ENCODE measurements at regions not wholly inside any gene's neighbourhood (a gene's known extent, or its start where the extent isn't known, plus 50 kb on each side); places are given as distances from the start of the nearest gene placed in this dataset.
"Not testable (repeated sequence)": the region's sequence is repeated elsewhere in the genome, so short reads cannot be mapped to it uniquely, and the experiment has no call there.

DNA sequence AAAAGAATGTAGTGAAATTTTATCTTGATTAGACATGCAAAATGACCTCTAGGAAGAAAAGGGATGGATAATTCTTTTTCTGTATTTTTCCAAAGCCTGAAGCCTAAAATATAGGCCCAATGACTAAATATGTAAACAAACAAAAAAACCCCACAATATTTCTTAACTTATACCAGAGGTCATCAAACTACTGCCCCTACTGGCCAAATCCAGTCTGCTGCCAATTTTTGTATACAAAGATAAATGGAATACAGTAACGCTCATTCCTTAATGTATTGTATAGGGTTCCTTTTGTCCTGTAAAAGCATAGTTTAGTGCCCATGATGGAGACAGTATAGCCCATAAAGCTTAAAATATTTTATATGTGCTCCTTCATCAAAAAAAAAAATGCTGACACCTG, 145.7 kb upstream of the ALG10 start:
- Mint-ChIP-seq H3K9me3 (peaks cover 13 to 28% (median 17%) of the 10 kb centered on the region in 3 donors), H3K4me3 (no peak overlapping the region), H3K36me3 (no peaks in the 10 kb centered on the region), H3K4me1 (no peaks in the 10 kb centered on the region), H3K27me3 (no peaks in the 10 kb centered on the region), H3K27ac (no peak overlapping the region)
- Histone ChIP-seq H3K4me1 (ENCODE audit: control insufficient read depth in 1 of 2, extremely low read depth in 1 of 2, insufficient read depth in 2 of 2, low read length in 2 of 2) (no peaks in the 10 kb centered on the region), H3K27me3 (replicated peaks in 1 of 2; ENCODE audit: control insufficient read depth in 2 of 2, extremely low read depth in 1 of 2, insufficient read depth in 2 of 2, low read length in 1 of 2) (no peaks in the 10 kb centered on the region), H3K36me3 (ENCODE audit: control insufficient read depth in 2 of 2, extremely low read depth in 1 of 2, insufficient read depth in 1 of 2, low read length in 1 of 2) (no peaks in the 10 kb centered on the region), H3K4me3 (ENCODE audit: control insufficient read depth in 1 of 2, extremely low read depth in 1 of 2, low read length in 1 of 2) (no peak overlapping the region), H3K9me3 (peaks cover 4% of the 10 kb centered on the region), H3K27ac (ENCODE audit: low read length) (no peak overlapping the region)
- DNase-seq (no peak), ATAC-seq (replicated peaks in 1 of 4) (no peak)
- ChIA-PET POLR2A (interaction anchor here in 1 of 2 donors (0.7 kb wide), 1 partner anchor 97 kb away, joined by 3 read pairs; no protein-coding TSS in a partner anchor), CTCF (interaction anchor here in 1 of 2 donors (0.6 to 1.1 kb wide), 2 partner anchors 9 to 1004 kb away, joined by 3 read pairs; no protein-coding TSS in a partner anchor)
- WGBS (ENCODE audit: insufficient coverage): no CpG with 5 or more reads among the region's 1 CpG

DNA sequence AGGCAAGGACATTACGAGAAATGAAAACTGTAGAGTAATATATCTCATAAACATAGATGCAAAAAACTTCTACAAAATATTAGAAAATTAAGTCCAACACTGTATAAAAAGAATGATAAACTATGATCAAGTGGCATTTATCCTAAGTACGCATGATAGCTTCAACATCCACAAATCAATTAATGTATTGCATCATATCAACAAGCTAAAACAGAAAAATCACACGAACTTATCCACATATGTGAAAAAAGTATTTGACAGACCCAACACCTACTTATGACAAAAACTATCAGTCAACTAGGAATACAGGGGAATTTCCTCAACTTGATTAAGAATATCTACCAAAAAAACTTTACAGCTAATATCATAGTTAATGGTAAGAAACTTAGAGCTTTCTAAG, 129.9 kb upstream of the ALG10 start:
- no peak overlapping the region for H3K27ac ChIP-seq (ENCODE audit: low read length)
- Mint-ChIP-seq H3K27ac (no peak overlapping the region), H3K27me3 (no peaks in the 10 kb centered on the region), H3K4me1 (no peaks in the 10 kb centered on the region), H3K9me3 (peaks cover 10 to 18% (median 15%) of the 10 kb centered on the region in 3 donors), H3K4me3 (no peak overlapping the region), H3K36me3 (no peaks in the 10 kb centered on the region)
- ChIA-PET POLR2A (interaction anchor here in 1 of 2 donors (0.6 kb wide), 1 partner anchor 12 kb away, joined by 3 read pairs; no protein-coding TSS in a partner anchor), CTCF (no interaction called here)
- WGBS (ENCODE audit: insufficient coverage): no CpG with 5 or more reads among the region's 3 CpGs
- H3K4me1 ChIP-seq (ENCODE audit: control insufficient read depth in 1 of 2, extremely low read depth in 1 of 2, insufficient read depth in 2 of 2, low read length in 2 of 2): no peaks in the 10 kb centered on the region
- H3K36me3 ChIP-seq (ENCODE audit: control insufficient read depth in 2 of 2, extremely low read depth in 1 of 2, insufficient read depth in 1 of 2, low read length in 1 of 2): no peaks in the 10 kb centered on the region
- DNase-seq (no peak), ATAC-seq (replicated peaks in 1 of 4) (no peak)
- H3K4me3 ChIP-seq (ENCODE audit: control insufficient read depth in 1 of 2, extremely low read depth in 1 of 2, low read length in 1 of 2): no peak overlapping the region
- no peaks in the 10 kb centered on the region for H3K27me3 ChIP-seq (replicated peaks in 1 of 2; ENCODE audit: control insufficient read depth in 2 of 2, extremely low read depth in 1 of 2, insufficient read depth in 2 of 2, low read length in 1 of 2)
- no peaks in the 10 kb centered on the region for H3K9me3 ChIP-seq

DNA sequence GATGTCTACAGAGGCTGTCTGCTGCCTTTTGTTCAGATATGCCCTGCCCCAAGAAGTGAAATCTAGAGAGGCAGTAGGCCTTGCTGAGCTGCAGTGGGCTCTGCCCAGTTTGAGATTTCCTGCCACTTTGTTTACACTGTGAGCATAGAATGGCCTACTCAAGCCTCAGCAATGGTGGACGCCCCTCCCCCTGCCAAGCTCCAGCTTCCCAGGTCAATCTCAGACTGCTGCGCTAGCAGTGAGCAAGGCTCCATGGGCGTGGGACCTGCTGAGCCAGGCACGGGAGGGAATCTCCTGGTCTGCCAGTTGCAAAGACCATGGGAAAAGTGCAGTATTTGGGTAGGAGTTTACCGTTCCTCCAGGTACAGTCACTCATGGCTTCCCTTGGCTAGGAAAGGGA, 101.8 kb upstream of the ALG10 start:
- H3K36me3 Mint-ChIP-seq; H3K27me3 ChIP-seq (replicated peaks in 1 of 2; ENCODE audit: control insufficient read depth in 2 of 2, extremely low read depth in 1 of 2, insufficient read depth in 2 of 2, low read length in 1 of 2); POLR2A ChIA-PET; H3K4me1 Mint-ChIP-seq; H3K27ac Mint-ChIP-seq; H3K4me1 ChIP-seq (ENCODE audit: control insufficient read depth in 1 of 2, extremely low read depth in 1 of 2, insufficient read depth in 2 of 2, low read length in 2 of 2); H3K27me3 Mint-ChIP-seq; H3K9me3 ChIP-seq; ATAC-seq (replicated peaks in 1 of 4); H3K27ac ChIP-seq (ENCODE audit: low read length); H3K36me3 ChIP-seq (ENCODE audit: control insufficient read depth in 2 of 2, extremely low read depth in 1 of 2, insufficient read depth in 1 of 2, low read length in 1 of 2); CTCF ChIA-PET; DNase-seq; H3K4me3 ChIP-seq (ENCODE audit: control insufficient read depth in 1 of 2, extremely low read depth in 1 of 2, low read length in 1 of 2); H3K4me3 Mint-ChIP-seq: not testable (repeated sequence)
- WGBS (ENCODE audit: insufficient coverage): 93% methylated on average over 3 of the region's 5 CpGs
- peaks cover 19 to 48% (median 33%) of the 10 kb centered on the region in 3 donors for H3K9me3 Mint-ChIP-seq

DNA sequence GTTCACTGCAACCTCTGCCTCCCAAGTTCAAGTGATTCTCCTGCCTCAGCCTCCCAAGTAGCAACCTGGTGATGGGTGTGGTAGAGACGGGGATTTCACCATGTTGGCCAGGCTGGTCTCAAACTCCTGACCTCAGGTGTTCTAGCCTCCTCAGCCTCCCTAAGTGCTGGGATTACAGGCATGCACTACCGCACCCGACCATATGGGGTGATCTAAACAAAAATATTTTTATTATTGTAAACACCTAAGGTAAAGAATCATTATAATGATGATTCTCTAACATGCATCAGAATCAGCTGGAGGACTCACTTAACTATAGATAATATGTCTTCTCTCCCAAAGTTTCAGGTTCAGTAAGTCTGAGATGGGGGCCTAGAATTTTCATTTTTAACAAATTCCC, 96.2 kb upstream of the ALG10 start:
- H3K4me3 Mint-ChIP-seq: no peak overlapping the region
- peaks cover 0 to 3% of the 10 kb centered on the region in 2 donors for H3K27me3 Mint-ChIP-seq
- WGBS (ENCODE audit: insufficient coverage): no CpG with 5 or more reads among the region's 3 CpGs
- H3K9me3 Mint-ChIP-seq: peaks cover 20 to 35% (median 29%) of the 10 kb centered on the region in 3 donors
- H3K27me3 ChIP-seq (replicated peaks in 1 of 2; ENCODE audit: control insufficient read depth in 2 of 2, extremely low read depth in 1 of 2, insufficient read depth in 2 of 2, low read length in 1 of 2): no peaks in the 10 kb centered on the region
- H3K9me3 ChIP-seq: peaks cover 2% of the 10 kb centered on the region
- DNase-seq: no peak
- H3K36me3 ChIP-seq (ENCODE audit: control insufficient read depth in 2 of 2, extremely low read depth in 1 of 2, insufficient read depth in 1 of 2, low read length in 1 of 2): no peaks in the 10 kb centered on the region
- H3K4me3 ChIP-seq (ENCODE audit: control insufficient read depth in 1 of 2, extremely low read depth in 1 of 2, low read length in 1 of 2): no peak overlapping the region
- no peaks in the 10 kb centered on the region for H3K4me1 Mint-ChIP-seq
- H3K27ac Mint-ChIP-seq: no peak overlapping the region
- no peak for ATAC-seq (replicated peaks in 1 of 4)
- no peak overlapping the region for H3K27ac ChIP-seq (ENCODE audit: low read length)
- CTCF ChIA-PET: no interaction called here
- POLR2A ChIA-PET: no interaction called here
- H3K36me3 Mint-ChIP-seq: no peaks in the 10 kb centered on the region
- H3K4me1 ChIP-seq (ENCODE audit: control insufficient read depth in 1 of 2, extremely low read depth in 1 of 2, insufficient read depth in 2 of 2, low read length in 2 of 2): no peaks in the 10 kb centered on the region

DNA sequence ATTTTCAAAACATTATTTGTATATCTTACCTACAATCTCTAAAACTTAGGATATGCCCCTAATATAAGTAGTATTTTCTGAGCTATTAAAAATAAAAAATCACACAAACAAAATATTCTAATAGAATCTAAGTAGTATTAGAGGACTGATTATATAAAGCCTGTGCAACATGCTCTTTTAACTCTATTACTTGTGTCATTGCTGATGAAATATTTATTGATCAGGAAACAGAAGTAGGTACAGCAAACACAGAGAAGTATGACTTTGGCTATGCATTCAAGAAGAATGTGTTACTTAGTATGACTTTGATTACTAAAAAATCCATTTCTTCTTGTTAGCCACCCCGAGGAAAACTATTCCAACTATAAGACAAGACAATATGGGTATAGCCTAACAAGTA, 84.6 kb upstream of the ALG10 start:
- no CpG with 5 or more reads among the region's 1 CpG for WGBS (ENCODE audit: insufficient coverage)
- H3K36me3 ChIP-seq (ENCODE audit: control insufficient read depth in 2 of 2, extremely low read depth in 1 of 2, insufficient read depth in 1 of 2, low read length in 1 of 2); H3K4me3 Mint-ChIP-seq; H3K4me1 Mint-ChIP-seq; H3K27me3 Mint-ChIP-seq; H3K4me1 ChIP-seq (ENCODE audit: control insufficient read depth in 1 of 2, extremely low read depth in 1 of 2, insufficient read depth in 2 of 2, low read length in 2 of 2); H3K27me3 ChIP-seq (replicated peaks in 1 of 2; ENCODE audit: control insufficient read depth in 2 of 2, extremely low read depth in 1 of 2, insufficient read depth in 2 of 2, low read length in 1 of 2); H3K9me3 ChIP-seq; H3K36me3 Mint-ChIP-seq; ATAC-seq (replicated peaks in 1 of 4); H3K27ac Mint-ChIP-seq; DNase-seq; H3K4me3 ChIP-seq (ENCODE audit: control insufficient read depth in 1 of 2, extremely low read depth in 1 of 2, low read length in 1 of 2); POLR2A ChIA-PET; H3K27ac ChIP-seq (ENCODE audit: low read length): not testable (repeated sequence)
- peaks cover 0 to 10% (median 9%) of the 10 kb centered on the region in 3 donors for H3K9me3 Mint-ChIP-seq
- CTCF ChIA-PET: interaction anchor here in 1 of 2 donors (0.5 kb wide), 1 partner anchor 1791 kb away, joined by 8 read pairs; no protein-coding TSS in a partner anchor

DNA sequence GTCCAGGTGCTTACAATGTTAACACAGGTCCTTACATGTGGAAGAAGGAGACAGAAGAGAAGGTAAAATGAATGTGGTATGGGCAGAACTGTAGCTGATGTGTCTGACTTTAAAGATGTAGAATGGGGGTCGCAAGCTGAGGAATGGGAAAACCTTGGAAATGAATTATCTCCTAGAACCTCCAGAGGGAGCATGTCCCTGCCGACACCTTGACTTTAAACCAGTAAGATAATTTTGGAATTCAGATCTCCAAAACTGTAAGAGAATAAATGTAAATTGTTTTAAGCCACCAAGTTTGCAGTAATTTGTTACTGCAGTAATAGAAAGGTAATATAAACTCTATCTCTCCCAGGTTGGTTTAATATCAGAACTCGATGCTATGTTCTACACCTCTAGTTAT, 80.1 kb upstream of the ALG10 start:
- Histone ChIP-seq H3K4me3 (ENCODE audit: control insufficient read depth in 1 of 2, extremely low read depth in 1 of 2, low read length in 1 of 2) (no peak overlapping the region), H3K27me3 (replicated peaks in 1 of 2; ENCODE audit: control insufficient read depth in 2 of 2, extremely low read depth in 1 of 2, insufficient read depth in 2 of 2, low read length in 1 of 2) (no peaks in the 10 kb centered on the region), H3K36me3 (ENCODE audit: control insufficient read depth in 2 of 2, extremely low read depth in 1 of 2, insufficient read depth in 1 of 2, low read length in 1 of 2) (no peaks in the 10 kb centered on the region), H3K27ac (ENCODE audit: low read length) (no peak overlapping the region), H3K9me3 (no peaks in the 10 kb centered on the region), H3K4me1 (ENCODE audit: control insufficient read depth in 1 of 2, extremely low read depth in 1 of 2, insufficient read depth in 2 of 2, low read length in 2 of 2) (no peaks in the 10 kb centered on the region)
- H3K9me3 Mint-ChIP-seq: peaks cover 0 to 3% (median 0%) of the 10 kb centered on the region in 3 donors
- no peak for DNase-seq
- H3K4me1 Mint-ChIP-seq: no peaks in the 10 kb centered on the region
- no peak for ATAC-seq (replicated peaks in 1 of 4)
- no peak overlapping the region for H3K4me3 Mint-ChIP-seq
- no peaks in the 10 kb centered on the region for H3K27me3 Mint-ChIP-seq
- CTCF ChIA-PET: no interaction called here
- 100% methylated on average over 1 of the region's 3 CpGs for WGBS (ENCODE audit: insufficient coverage)
- H3K27ac Mint-ChIP-seq: no peak overlapping the region
- no peaks in the 10 kb centered on the region for H3K36me3 Mint-ChIP-seq
- POLR2A ChIA-PET: no interaction called here
